Testis (tissue), 2 donors: ENCODE measurements at regions not wholly inside any gene's neighbourhood (a gene's known extent, or its start where the extent isn't known, plus 50 kb on each side); places are given as distances from the start of the nearest gene placed in this dataset.

Experiments
- DNase-seq: peaks from one replicate; pipeline ENCODE4 v3.0.0-alpha.2; 2019
- H3K27ac ChIP-seq, 2 donors: fragments of 200-600 bp; sonication (generic); one replicate each; pipeline ENCODE4 v1.5.1; 2019
- H3K27me3 ChIP-seq: fragments of 200-600 bp; sonication (generic); one replicate; pipeline ENCODE4 v1.5.1; 2019
- H3K36me3 ChIP-seq: fragments of 200-600 bp; sonication (generic); one replicate; pipeline ENCODE4 v1.5.1; 2017; ENCODE audit warnings: low read depth; ENCODE audit errors: missing control alignments
- H3K4me1 ChIP-seq: fragments of 200-600 bp; sonication (generic); one replicate; pipeline ENCODE4 v1.5.1; 2019
- H3K4me3 ChIP-seq, 2 donors: fragments of 200-600 bp; sonication (generic); one replicate each; pipeline ENCODE4 v1.5.1; 2017 to 2019
- H3K9me3 ChIP-seq: fragments of 200-600 bp; sonication (generic); one replicate; pipeline ENCODE4 v1.5.1; 2017
- CTCF ChIP-seq, 3 experiments: fragments of 450-650 bp in 2 of 3; fragments of 200-600 bp in 1 of 3; sonication (generic) in 1 of 3; IDR thresholded peaks; one replicate each; pipeline ENCODE4 v1.5.1; 2016 to 2019; ENCODE audit warnings: antibody characterized with exemption in 3 of 3, mild to moderate bottlenecking in 2 of 3, moderate library complexity in 1 of 3
- POLR2A ChIP-seq: fragments of 450-650 bp; IDR thresholded peaks from one replicate; pipeline ENCODE4 v1.6.1; 2017; ENCODE audit warnings: antibody characterized with exemption, mild to moderate bottlenecking, moderate library complexity
- WGBS, 2 donors: methylation state at CpG; one replicate each; pipeline ENCODE4 v1.1.5; 2018; 5-methylcytosine and 5-hydroxymethylcytosine counted together
- intact Hi-C: fragments of 100-400 bp; cut with DNase I; formaldehyde crosslinking; loops from one replicate; pipeline ENCODE4 v1.15.1; 2023; ENCODE audit warnings: low total_unique reads

GRCh38 chr17:36747861-36748260 lies 146.5 kb downstream of the MRM1 start:
- no peak overlapping the region for H3K4me3 ChIP-seq
- intact Hi-C loops: no loop called here
- WGBS, 2 donors: 89 to 94% methylated on average over 12 of the region's 12 CpGs
- no peak for DNase-seq
- no peaks in the 10 kb centered on the region for H3K4me1 ChIP-seq
- no peaks in the 10 kb centered on the region for H3K36me3 ChIP-seq
- no peaks in the 10 kb centered on the region for H3K27me3 ChIP-seq
- no peak for TF ChIP-seq CTCF (IDR thresholded peaks at IDR 0.05)
- TF ChIP-seq POLR2A: no peak
- H3K27ac ChIP-seq: no peak overlapping the region
- H3K9me3 ChIP-seq: no peaks in the 10 kb centered on the region

DNA sequence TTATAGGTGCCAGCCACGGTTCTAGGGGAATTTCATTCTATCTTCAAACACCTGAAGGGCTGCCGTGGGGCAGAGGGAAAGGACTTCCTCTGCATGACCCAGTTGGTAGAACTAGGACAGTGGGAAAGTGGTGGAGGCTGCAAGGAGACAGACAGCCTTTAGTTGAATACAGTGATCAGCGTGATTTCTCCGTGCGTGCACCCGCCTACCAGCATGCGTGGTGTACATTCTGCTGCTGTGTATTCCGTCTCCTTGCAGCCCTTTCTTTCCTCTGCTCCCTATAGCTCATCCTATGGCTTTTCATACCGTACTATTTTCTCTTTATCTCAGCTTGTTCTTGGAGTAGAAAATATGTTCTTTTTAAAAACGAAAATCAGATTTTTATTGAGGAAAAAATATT lies 146.9 kb downstream of the MRM1 start:
- 78 to 91% methylated on average over 10 of the region's 10 CpGs for WGBS, 2 donors
- no peaks in the 10 kb centered on the region for H3K27me3 ChIP-seq

GRCh38 chr17:36749493-36749892 lies 148.1 kb downstream of the MRM1 start:
- H3K36me3 ChIP-seq: no peaks in the 10 kb centered on the region
- H3K4me1 ChIP-seq: no peaks in the 10 kb centered on the region
- no peak overlapping the region for H3K4me3 ChIP-seq
- WGBS, 2 donors: 62 to 63% methylated on average over 17 of the region's 17 CpGs
- H3K9me3 ChIP-seq: no peaks in the 10 kb centered on the region
- TF ChIP-seq POLR2A (no peak), CTCF (IDR thresholded peaks at IDR 0.05) (no peak)
- no peak for DNase-seq
- intact Hi-C loops: no loop called here
- H3K27me3 ChIP-seq: no peaks in the 10 kb centered on the region
- H3K27ac ChIP-seq: no peak overlapping the region

More for the DNA sequence above, 146.9 kb downstream of the MRM1 start:
- H3K4me1 ChIP-seq: no peaks in the 10 kb centered on the region
- H3K9me3 ChIP-seq: no peaks in the 10 kb centered on the region
- H3K27ac ChIP-seq: no peak overlapping the region
- DNase-seq: no peak
- TF ChIP-seq CTCF (IDR thresholded peaks at IDR 0.05) (no peak), POLR2A (no peak)
- intact Hi-C loops: no loop called here
- H3K4me3 ChIP-seq: no peak overlapping the region
- H3K36me3 ChIP-seq: no peaks in the 10 kb centered on the region

GRCh38 chr17:36750316-36750885 lies 149.0 kb downstream of the MRM1 start:
- Histone ChIP-seq H3K36me3 (no peaks in the 10 kb centered on the region), H3K27ac (no peak overlapping the region), H3K27me3 (no peaks in the 10 kb centered on the region), H3K4me3 (no peak overlapping the region), H3K9me3 (no peaks in the 10 kb centered on the region), H3K4me1 (no peaks in the 10 kb centered on the region)
- intact Hi-C loops: no loop called here
- DNase-seq: no peak
- TF ChIP-seq POLR2A (no peak), CTCF (IDR thresholded peaks at IDR 0.05) (no peak)
- 89 to 93% methylated on average over 10 of the region's 10 CpGs for WGBS, 2 donors
